Fibroblast of lung (primary cell): ENCODE measurements at regions not wholly inside any gene's neighbourhood (a gene's known extent, or its start where the extent isn't known, plus 50 kb on each side); places are given as distances from the start of the nearest gene placed in this dataset.
A peak's percentile ranks its signal among the peaks of the same experiment; 100 is the strongest.

ENCODE experiments used
- DNase-seq, 2 donors: peaks; one replicate each; pipeline versions ENCODE4 v3.0.0 to v3.0.0-alpha.2; 2010; ENCODE audit warnings: low read depth in 2 of 2
- H2AFZ ChIP-seq: 2 replicates; pipeline ENCODE4 v1.5.1; 2012; ENCODE audit warnings: low read length, control low read depth, inconsistent platforms
- H3K27ac ChIP-seq: 2 replicates; pipeline ENCODE4 v1.5.1; 2011; ENCODE audit warnings: low read length, control low read depth; ENCODE audit not compliant: insufficient read depth
- H3K27me3 ChIP-seq: 2 replicates; pipeline ENCODE4 v1.5.1; 2011; ENCODE audit warnings: mild to moderate bottlenecking, low read length; ENCODE audit not compliant: control insufficient read depth, insufficient read depth
- H3K36me3 ChIP-seq: 2 replicates; pipeline ENCODE4 v1.5.1; 2011; ENCODE audit warnings: low read length; ENCODE audit not compliant: control insufficient read depth, insufficient read depth
- H3K4me1 ChIP-seq: 2 replicates; pipeline ENCODE4 v1.5.1; 2011; ENCODE audit warnings: low read length; ENCODE audit not compliant: control insufficient read depth, insufficient read depth; ENCODE audit errors: extremely low read depth
- H3K4me2 ChIP-seq: 2 replicates; pipeline ENCODE4 v1.5.1; 2011; ENCODE audit warnings: low read length, control low read depth; ENCODE audit not compliant: insufficient read depth; ENCODE audit errors: extremely low read depth
- H3K4me3 ChIP-seq, 4 experiments: fragments of 200-600 bp in 1 of 4; sonication (generic) in 1 of 4; replicated peaks in 1 of 4; 2 replicates each; pipeline ENCODE4 v1.5.1; 2011 to 2016; ENCODE audit warnings: low read length in 4 of 4, low read depth in 3 of 4, mild to moderate bottlenecking in 3 of 4, control low read depth in 2 of 4, inconsistent platforms in 1 of 4, mixed read lengths in 1 of 4; ENCODE audit not compliant: insufficient read depth in 1 of 4; ENCODE audit errors: control extremely low read depth in 1 of 4
- H3K79me2 ChIP-seq: 2 replicates; pipeline ENCODE4 v1.5.1; 2012; ENCODE audit warnings: mild to moderate bottlenecking, low read length, inconsistent platforms; ENCODE audit not compliant: control insufficient read depth, insufficient read depth
- H3K9ac ChIP-seq: 2 replicates; pipeline ENCODE4 v1.5.1; 2011; ENCODE audit warnings: mild to moderate bottlenecking, low read length, control low read depth; ENCODE audit not compliant: insufficient read depth
- H3K9me3 ChIP-seq: 2 replicates; pipeline ENCODE4 v1.5.1; 2012; ENCODE audit warnings: low read depth, low read length; ENCODE audit not compliant: control insufficient read depth, insufficient read depth
- H4K20me1 ChIP-seq: 2 replicates; pipeline ENCODE4 v1.5.1; 2011; ENCODE audit warnings: low read length; ENCODE audit not compliant: control insufficient read depth, insufficient read depth; ENCODE audit errors: extremely low read depth
- CTCF ChIP-seq, 2 donors: IDR thresholded peaks in 1 of 2; conservative IDR thresholded peaks in 1 of 2; 1 replicate in 1 of 2; 2 replicates in 1 of 2; pipeline ENCODE4 v1.5.1; 2011 to 2012; ENCODE audit warnings: low read length in 2 of 2, control low read depth in 1 of 2, inconsistent platforms in 1 of 2, low read depth in 1 of 2, mild to moderate bottlenecking in 1 of 2
- EZH2 ChIP-seq: IDR thresholded peaks from 2 replicates; pipeline ENCODE4 v1.5.1; 2012; ENCODE audit warnings: low read length, control low read depth, mild to moderate bottlenecking; ENCODE audit errors: missing control alignments

- Histone ChIP-seq H3K36me3 (no peaks in the 10 kb centered on the region), H3K4me2 (no peak overlapping the region), H3K4me3 (no peak overlapping the region), H3K9me3 (no peaks in the 10 kb centered on the region), H3K9ac (no peak overlapping the region), H4K20me1 (no peaks in the 10 kb centered on the region), H3K4me1 (no peaks in the 10 kb centered on the region), H2AFZ (no peak overlapping the region), H3K27me3 (peaks cover 2% of the 10 kb centered on the region), H3K27ac (no peak overlapping the region), H3K79me2 (no peaks in the 10 kb centered on the region)
- TF ChIP-seq CTCF (conservative IDR thresholded peaks at IDR 0.05 in 1 of 2, IDR thresholded peaks at IDR 0.05 in 1 of 2; ENCODE audit: low read depth in 1 of 2, low read length in 2 of 2) = no peak
- TF ChIP-seq EZH2 = no peak
- no peak for DNase-seq
Measured at GRCh38 chr2:173547499-173547898, 192.8 kb downstream of the CDCA7 start.

- no peak overlapping the region for H3K4me2 ChIP-seq
Measured at GRCh38 chr2:173550143-173550542, 195.5 kb downstream of the CDCA7 start.

GRCh38 chr2:173552531-173552930 lies 197.9 kb downstream of the CDCA7 start:
- no peak for TF ChIP-seq CTCF (conservative IDR thresholded peaks at IDR 0.05 in 1 of 2, IDR thresholded peaks at IDR 0.05 in 1 of 2; ENCODE audit: low read depth in 1 of 2, low read length in 2 of 2)
- TF ChIP-seq EZH2 = no peak
- no peak overlapping the region for H3K4me3 ChIP-seq
- H3K27ac ChIP-seq = no peak overlapping the region

More at GRCh38 chr2:173550143-173550542, 195.5 kb downstream of the CDCA7 start:
- no peaks in the 10 kb centered on the region for H4K20me1 ChIP-seq
- H3K27me3 ChIP-seq = peaks cover 2% of the 10 kb centered on the region
- H3K27ac ChIP-seq = no peak overlapping the region
- no peaks in the 10 kb centered on the region for H3K36me3 ChIP-seq
- no peak for TF ChIP-seq EZH2
- no peak for TF ChIP-seq CTCF (conservative IDR thresholded peaks at IDR 0.05 in 1 of 2, IDR thresholded peaks at IDR 0.05 in 1 of 2; ENCODE audit: low read depth in 1 of 2, low read length in 2 of 2)
- no peaks in the 10 kb centered on the region for H3K79me2 ChIP-seq
- H2AFZ ChIP-seq = no peak overlapping the region
- no peak overlapping the region for H3K9ac ChIP-seq
- no peaks in the 10 kb centered on the region for H3K4me1 ChIP-seq
- H3K9me3 ChIP-seq = no peaks in the 10 kb centered on the region
- no peak overlapping the region for H3K4me3 ChIP-seq
- peak; percentile 39 to 68 for DNase-seq

More at GRCh38 chr2:173552531-173552930, 197.9 kb downstream of the CDCA7 start:
- DNase-seq = no peak
- Histone ChIP-seq H3K9ac (no peak overlapping the region), H3K4me2 (no peak overlapping the region), H2AFZ (no peak overlapping the region), H3K27me3 (peaks cover 12% of the 10 kb centered on the region), H3K4me1 (no peaks in the 10 kb centered on the region), H3K9me3 (no peaks in the 10 kb centered on the region), H3K79me2 (no peaks in the 10 kb centered on the region), H3K36me3 (no peaks in the 10 kb centered on the region), H4K20me1 (no peaks in the 10 kb centered on the region)
